NCI-H187 treated with DMSO at 0.1 percent for 48 hours (cell line): ENCODE measurements at regions not wholly inside any gene's neighbourhood (a gene's known extent, or its start where the extent isn't known, plus 50 kb on each side); places are given as distances from the start of the nearest gene placed in this dataset.

ENCODE experiments used
- DNase-seq: peaks from one replicate; lab custom pipeline; 2025; lab: John Stamatoyannopoulos, UW

DNA sequence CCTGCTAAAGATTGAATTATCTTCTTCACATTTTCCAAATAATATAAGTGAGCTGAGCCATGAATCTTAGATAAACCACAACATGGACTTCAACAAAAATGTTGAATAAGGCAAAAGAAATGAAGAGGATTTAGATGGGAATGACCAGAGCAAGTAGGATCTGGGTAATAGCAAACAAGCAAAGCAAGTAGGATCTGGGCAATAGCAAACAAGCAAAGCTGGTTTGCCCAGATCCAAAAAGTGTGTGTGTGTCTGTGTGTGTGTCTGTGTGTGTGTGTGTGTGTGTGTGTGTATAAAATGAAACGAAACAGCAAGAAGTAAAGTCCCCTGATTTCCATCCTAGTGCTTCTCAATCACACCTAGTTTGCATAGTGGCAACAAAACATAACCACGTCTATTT lies 549.1 kb downstream of the RERGL start:
- DNase-seq: no peak

GRCh38 chr12:17528394-17528793 lies 561.6 kb downstream of the RERGL start:
- DNase-seq: no peak

DNA sequence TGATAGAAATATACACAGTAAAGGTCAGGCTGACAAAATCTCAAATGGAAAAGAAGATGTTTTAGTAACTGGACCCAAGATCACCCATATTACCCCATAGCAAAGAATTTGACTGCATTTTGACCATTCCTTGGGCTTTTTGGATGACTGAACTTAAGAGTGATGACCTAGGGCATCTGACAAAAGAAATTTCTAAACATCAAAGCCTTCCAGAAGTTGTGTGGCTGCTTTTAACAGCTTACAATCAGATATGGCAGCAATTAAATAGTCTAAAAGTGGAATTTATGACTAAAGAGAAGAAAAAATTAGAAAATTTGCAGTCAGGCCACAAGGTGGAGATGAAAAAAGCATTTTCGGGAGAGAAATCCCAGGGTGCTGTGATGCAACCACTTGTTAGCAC lies 563.0 kb downstream of the RERGL start:
- no peak for DNase-seq

DNA sequence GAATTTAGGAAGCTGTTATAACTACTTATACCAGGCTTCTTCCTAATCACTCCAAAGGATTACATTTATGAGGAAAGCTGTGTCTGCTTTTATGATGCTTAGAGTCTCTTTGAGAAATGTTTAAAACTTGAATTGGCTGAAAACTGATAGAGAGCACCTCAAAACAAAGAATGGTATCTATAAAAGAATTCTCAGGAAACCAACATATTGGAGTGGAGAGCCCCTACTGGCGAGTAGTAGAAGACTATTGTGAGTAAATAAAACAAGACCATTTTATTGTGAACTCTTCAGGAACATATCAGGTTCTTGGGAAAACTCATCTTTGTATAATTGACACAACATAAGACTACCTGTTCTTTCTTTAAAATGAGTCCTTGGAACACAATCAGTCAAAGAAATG lies 578.6 kb downstream of the RERGL start:
- DNase-seq: no peak

DNA sequence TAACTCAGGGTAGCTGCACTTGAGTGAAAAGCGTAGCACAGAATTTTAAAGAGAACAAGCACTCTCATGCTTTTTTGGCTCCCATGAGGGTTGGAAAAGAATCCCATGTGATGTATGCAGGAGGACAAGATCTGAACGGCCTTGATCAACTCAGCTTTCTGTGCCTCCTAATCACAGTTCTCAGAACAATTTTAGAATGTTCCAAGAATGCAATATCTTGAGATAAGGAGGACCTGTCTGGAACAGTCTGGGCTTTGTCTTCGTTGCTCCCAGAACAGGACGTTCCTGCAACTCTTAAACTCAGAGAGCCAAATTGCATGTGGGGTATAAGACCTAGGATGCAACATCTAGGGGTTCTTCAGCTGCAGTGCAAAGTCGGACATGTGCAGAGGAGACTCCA lies 582.7 kb downstream of the RERGL start:
- DNase-seq: no peak

- no peak for DNase-seq
Measured at GRCh38 chr12:17503742-17504141, 586.3 kb downstream of the RERGL start.

DNA sequence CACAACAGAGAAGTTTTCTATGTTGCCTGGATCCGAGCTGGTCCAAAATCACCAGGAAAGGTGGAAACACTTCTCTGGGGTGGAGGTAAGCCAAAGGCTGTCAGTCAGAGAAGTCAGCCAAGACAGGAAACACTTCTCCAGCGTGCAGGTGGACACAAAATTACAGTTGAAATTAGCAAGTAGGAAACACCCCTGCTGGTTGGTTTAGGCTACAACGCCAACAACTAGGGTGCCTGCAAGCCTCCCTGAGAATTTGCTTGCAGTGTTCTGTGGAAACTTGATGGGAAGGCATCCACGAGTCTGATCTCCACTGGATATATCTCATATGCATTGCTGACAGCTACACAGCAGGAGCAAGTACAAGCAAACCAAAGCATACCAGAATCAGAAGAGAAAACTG lies 600.5 kb downstream of the RERGL start:
- DNase-seq: no peak

GRCh38 chr12:17478908-17479673 lies 610.9 kb downstream of the RERGL start:
- DNase-seq: no peak

DNA sequence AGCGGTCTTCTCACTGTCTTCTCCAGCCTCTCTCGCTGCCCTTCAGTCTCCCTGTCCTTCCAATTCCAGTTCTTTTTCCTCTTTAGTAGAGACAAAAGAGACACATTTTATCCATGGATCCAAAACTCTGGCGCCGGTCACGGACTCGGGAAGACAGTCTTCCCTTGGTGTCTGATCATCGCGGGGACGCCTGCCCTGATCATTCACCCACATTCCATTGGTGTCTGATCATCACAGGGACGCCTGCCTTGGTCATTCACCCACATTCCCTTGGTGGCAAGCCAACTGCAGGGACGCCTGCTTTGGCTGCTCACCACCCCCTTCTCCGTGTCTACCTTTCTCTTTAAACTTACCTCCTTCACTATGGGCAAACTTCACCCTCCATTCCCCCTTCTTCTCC lies 619.5 kb downstream of the RERGL start:
- DNase-seq: no peak

DNA sequence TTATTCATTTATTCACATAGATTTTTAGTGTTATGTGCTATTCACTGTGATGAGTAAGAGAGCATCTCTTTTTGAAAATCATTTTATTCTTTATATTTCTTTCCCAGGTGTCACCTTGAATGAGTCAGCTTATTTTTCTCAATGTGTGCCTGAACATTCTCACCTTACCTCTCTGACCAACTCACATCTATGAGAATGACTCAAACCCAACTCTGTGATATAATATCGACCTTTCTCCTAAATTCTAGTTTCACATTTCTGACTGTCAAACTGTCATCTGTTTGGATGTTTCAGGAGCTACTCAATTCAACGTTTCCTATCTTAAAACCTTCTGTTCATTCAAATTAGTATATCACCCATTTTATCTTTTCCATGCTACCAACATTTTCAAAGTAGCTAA lies 630.8 kb downstream of the RERGL start:
- no peak for DNase-seq

GRCh38 chr12:17456486-17456885 lies 633.5 kb downstream of the RERGL start:
- DNase-seq: no peak

- DNase-seq: no peak
Measured at GRCh38 chr12:17438141-17438540, 651.9 kb downstream of the RERGL start.

DNA sequence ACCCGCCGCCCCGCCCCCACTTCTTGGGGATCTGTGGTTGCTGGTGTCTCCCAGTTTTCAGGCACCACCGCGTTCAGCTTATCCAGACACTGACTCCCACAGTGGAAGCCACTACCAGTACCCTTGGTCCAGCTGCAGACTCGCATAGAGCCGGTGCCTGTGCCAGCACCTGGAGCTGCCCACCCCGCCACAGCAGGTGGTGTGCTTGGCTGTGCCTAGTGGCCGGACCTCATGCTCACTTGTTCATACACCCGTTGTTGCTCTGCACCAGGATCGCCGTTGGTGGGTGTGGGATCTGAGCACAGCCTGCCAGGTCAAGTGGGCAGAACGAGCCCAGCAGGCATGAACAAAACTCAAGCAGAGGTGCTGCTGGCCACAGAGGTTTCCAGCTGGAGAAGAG lies 673.2 kb downstream of the RERGL start:
- no peak for DNase-seq

DNA sequence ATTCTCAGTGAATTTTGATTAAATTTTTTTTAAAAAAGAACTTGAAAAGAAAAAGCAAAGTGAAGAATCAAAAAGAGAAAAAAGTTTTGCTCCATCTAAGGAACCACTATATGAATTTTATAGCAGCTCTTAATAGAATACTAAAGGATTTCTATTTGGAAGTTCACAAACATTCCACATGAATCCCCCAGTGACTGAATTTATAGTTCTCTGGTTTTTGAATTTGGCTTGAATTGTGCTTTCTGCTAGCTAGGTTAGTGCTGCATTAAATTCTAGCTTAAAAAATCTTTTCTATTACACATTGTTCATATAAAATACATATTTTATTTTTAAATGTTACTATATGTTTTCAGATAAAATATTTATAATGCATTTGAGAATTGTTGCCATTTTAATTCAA lies 675.4 kb downstream of the RERGL start:
- DNase-seq: no peak

DNA sequence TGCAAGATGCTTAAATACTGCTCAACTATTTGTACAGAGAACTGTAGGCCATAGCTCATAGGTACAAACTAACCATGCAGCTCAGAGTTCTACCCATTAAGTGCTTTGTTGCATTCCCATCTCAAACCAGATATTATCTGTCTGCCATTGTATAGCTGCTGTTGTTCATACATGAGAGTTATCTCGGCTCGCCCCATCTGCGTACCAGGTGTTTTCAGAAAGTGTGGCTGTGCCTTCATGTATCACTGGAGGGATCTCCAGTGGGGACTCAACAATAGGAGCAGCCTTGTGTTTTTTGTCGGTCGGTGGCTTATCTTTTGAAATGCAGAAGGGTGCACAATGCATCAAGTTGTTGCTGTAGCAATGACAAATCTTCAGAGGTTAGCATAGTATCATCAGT lies 678.3 kb downstream of the RERGL start:
- DNase-seq: no peak

- no peak for DNase-seq
Measured at GRCh38 chr12:17388679-17389078, 701.3 kb downstream of the RERGL start.

- no peak for DNase-seq
Measured at GRCh38 chr12:17383321-17383720, 706.7 kb downstream of the RERGL start.

- no peak for DNase-seq
Measured at GRCh38 chr12:17381211-17381610, 708.8 kb downstream of the RERGL start.

DNA sequence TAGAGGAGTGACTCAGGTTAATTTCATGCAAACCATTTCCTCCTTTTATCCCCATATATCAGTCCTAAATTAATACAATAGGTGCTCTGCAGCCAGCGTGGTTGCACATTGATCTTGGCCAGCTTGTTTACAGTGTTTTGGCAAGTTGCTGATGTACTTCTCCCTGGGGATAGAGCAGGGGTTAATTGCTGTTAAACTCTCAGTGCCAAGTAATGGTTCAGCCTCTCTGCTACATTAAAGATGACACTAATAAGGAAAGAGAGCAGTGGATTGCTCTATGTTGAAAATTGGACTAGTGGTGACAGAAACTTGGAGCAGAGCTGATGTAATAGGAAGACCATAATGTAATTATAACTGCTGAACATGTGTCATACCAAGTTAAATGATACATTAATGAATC lies 717.5 kb downstream of the RERGL start:
- DNase-seq: no peak

DNA sequence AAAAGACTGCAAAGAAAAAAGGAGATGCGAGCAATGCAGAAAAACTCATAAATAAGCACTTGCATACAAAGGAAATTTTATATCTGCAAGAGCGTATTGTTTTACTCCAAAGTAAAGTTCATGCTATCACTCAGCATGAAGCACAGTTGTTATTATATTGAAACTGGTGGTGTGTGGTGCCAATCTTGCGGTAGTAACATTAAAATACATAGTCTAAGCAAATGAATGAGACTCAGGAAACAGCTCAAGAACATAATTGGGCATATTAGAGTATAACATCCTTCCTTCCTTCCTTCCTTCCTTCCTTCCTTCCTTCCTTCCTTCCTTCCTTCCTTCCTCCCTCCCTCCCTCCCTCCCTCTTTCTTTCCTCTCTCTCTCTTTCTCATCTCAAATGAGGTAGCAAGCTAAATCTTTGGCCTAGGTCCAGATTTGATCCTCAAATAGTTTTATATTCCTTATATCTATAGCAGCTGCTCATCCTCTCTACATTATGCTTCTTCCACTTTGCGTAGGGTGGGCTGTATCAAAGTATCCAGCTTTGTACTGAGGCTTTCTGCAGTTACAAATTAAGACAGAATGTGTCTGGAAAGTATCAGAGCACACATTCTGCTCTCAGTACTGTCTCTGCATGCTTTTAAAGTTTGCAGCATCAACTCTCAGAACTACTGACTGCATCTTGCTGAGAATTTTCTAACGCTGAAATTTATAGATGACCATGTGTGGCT lies 718.3 kb downstream of the RERGL start:
- DNase-seq: no peak

- DNase-seq: no peak
Measured at GRCh38 chr12:17370621-17371020, 719.4 kb downstream of the RERGL start.

DNA sequence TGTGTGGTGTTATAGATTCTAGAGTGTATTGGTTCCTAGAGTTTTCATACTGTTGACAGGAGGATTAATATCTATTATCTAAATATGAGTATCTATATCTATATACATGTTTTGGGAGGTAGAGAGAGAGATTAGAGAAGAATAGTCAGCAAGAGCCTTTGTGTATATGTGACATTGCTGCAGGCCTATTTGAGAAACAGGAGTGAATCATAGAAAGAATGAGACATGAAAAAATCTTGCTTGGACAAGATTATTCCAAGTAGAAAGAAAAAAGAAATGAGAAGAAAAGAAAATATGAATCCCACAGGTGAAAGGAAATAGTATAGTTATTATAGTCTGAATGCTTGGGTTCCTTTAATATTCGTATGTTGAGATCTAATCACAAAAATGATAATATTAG lies 720.4 kb downstream of the RERGL start:
- no peak for DNase-seq

GRCh38 chr12:17361224-17361623 lies 728.8 kb downstream of the RERGL start:
- DNase-seq: no peak

DNA sequence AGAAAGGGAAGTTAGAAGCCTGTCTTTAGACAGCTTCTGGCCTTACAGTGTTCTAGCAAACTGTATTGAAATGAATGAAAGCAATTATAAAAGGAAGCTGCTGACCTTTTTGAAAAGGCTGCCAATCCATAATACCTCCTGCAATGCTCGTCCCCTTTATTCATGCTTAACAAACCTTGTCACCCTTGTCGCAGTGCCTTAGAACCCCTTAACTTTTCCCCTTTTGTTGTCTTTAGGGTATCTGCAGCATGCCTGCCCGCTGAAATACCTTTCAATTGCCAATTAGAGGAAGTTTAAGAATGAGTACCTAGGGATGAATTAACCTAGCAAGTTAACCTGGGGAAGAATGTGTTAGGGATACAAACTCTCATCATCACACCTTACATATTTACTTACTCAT lies 731.2 kb downstream of the RERGL start:
- DNase-seq: no peak
